ENCODE measurements at regions not wholly inside any gene's neighbourhood (a gene's known extent, or its start where the extent isn't known, plus 50 kb on each side); places are given as distances from the start of the nearest gene placed in this dataset.
A peak's percentile ranks its signal among the peaks of the same experiment; 100 is the strongest.

GRCh38 chr18:23342506-23342905 is 110.6 kb upstream of the RIOK3 start:
- DNase-seq (ENCODE audit: low spot score): no peak

GRCh38 chr18:23350188-23350587 is 102.9 kb upstream of the RIOK3 start:
- no peak for DNase-seq (ENCODE audit: low spot score)

GRCh38 chr18:23351521-23351920 is 101.6 kb upstream of the RIOK3 start:
- no peak for DNase-seq (ENCODE audit: low spot score)

- no peak for DNase-seq (ENCODE audit: low spot score)
Measured at GRCh38 chr18:23352042-23352441, 101.0 kb upstream of the RIOK3 start.

- no peak for DNase-seq (ENCODE audit: low spot score)
Measured at GRCh38 chr18:23353459-23353858, 99.6 kb upstream of the RIOK3 start.

- DNase-seq (ENCODE audit: low spot score): peak; percentile 32
Measured at GRCh38 chr18:23354625-23355024, 98.5 kb upstream of the RIOK3 start.

GRCh38 chr18:23355206-23355605 is 97.9 kb upstream of the RIOK3 start:
- no peak for DNase-seq (ENCODE audit: low spot score)

- no peak for DNase-seq (ENCODE audit: low spot score)
Measured at GRCh38 chr18:23356424-23356823, 96.7 kb upstream of the RIOK3 start.

GRCh38 chr18:23356915-23357601 is 96.0 kb upstream of the RIOK3 start:
- DNase-seq (ENCODE audit: low spot score): no peak

- DNase-seq (ENCODE audit: low spot score): no peak
Measured at GRCh38 chr18:23357996-23358594, 95.0 kb upstream of the RIOK3 start.

GRCh38 chr18:23359421-23359820 is 93.7 kb upstream of the RIOK3 start:
- no peak for DNase-seq (ENCODE audit: low spot score)

- no peak for DNase-seq (ENCODE audit: low spot score)
Measured at GRCh38 chr18:23363865-23364570, 89.1 kb upstream of the RIOK3 start.

- peak; percentile 32 for DNase-seq (ENCODE audit: low spot score)
Measured at GRCh38 chr18:23365602-23366001, 87.5 kb upstream of the RIOK3 start.

- no peak for DNase-seq (ENCODE audit: low spot score)
Measured at GRCh38 chr18:23369266-23369665, 83.8 kb upstream of the RIOK3 start.

GRCh38 chr18:23373570-23373969 is 79.5 kb upstream of the RIOK3 start:
- no peak for DNase-seq (ENCODE audit: low spot score)

GRCh38 chr18:23377669-23378301 is 75.3 kb upstream of the RIOK3 start:
- DNase-seq (ENCODE audit: low spot score): peak; percentile 69

GRCh38 chr18:23378302-23378686 is 74.8 kb upstream of the RIOK3 start:
- DNase-seq (ENCODE audit: low spot score): no peak

GRCh38 chr18:23380001-23380550 is 73.0 kb upstream of the RIOK3 start:
- DNase-seq (ENCODE audit: low spot score): no peak

- DNase-seq (ENCODE audit: low spot score): no peak
Measured at GRCh38 chr18:23380817-23381216, 72.3 kb upstream of the RIOK3 start.

GRCh38 chr18:23383494-23383893 is 69.6 kb upstream of the RIOK3 start:
- DNase-seq (ENCODE audit: low spot score): no peak

- DNase-seq (ENCODE audit: low spot score): no peak
Measured at GRCh38 chr18:23384778-23385736, 68.0 kb upstream of the RIOK3 start.
